Umbilical cord (tissue), 1 donor: ENCODE measurements at regions not wholly inside any gene's neighbourhood (a gene's known extent, or its start where the extent isn't known, plus 50 kb on each side); places are given as distances from the start of the nearest gene placed in this dataset.
"Not testable (repeated sequence)": the region's sequence is repeated elsewhere in the genome, so short reads cannot be mapped to it uniquely, and the experiment has no call there.

Experiments used
- DNase-seq: peaks from one replicate; pipeline ENCODE4 v3.0.0-alpha.2; 2015; ENCODE audit warnings: low spot score

- DNase-seq: no peak
Measured at GRCh38 chr5:89673019-89673418, 736.5 kb downstream of the CETN3 start.

DNA sequence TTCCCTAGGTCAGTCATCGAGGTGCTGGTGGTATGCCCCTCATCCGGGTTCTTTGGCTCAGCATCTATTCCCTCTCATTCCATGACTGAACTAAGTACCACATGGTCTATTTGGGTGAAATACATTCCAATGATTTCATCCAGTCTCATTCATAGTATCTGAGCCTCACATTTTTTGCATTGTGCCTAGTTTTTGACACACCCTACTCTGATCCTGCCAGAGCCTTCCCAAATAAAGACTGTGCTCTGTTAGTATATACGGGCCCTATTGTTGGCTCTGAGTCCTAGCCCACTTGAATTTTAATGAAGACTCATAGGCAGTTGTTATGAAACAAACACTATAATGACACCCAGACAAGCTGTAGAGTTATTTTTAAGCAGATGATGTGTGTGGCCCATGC is 740.7 kb downstream of the CETN3 start:
- no peak for DNase-seq

- peak; percentile 2 for DNase-seq
Measured at GRCh38 chr5:89662499-89662898, 747.1 kb downstream of the CETN3 start.

DNA sequence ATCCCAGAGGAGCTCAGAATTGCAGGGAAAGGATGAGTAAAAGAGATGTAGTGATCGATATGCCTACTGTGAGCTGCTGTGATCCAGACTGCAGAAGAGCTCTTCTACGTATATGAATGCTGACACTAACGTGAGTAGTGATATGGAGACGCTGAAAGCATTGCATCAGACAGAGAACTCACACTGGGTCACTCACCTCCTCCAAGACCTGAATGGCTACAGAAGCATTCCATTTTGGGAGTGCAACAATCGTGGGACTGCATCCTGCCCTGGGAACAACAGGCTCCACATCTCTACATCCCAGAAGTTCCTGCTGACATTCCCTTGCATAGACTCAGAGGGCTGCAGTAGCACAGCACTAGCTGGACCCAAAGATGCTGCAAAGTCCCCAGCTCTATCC is 755.9 kb upstream of the MEF2C start:
- no peak for DNase-seq

DNA sequence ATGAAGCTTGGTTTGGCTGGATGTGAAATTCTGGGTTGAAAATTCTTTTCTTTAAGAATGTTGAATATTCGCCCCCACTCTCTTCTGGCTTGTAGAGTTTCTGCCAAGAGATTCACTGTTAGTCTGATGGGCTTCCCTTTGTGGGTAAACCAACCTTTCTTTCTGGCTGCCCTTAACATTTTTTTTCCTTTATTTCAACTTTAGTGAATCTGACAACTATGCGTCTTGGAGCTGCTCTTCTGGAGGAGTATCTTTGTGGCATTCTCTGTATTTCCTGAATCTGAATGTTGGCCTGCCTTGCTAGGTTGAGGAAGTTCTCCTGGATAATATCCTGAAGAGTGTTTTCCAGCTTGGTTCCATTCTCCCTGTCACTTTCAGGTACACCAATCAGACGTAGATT is 751.2 kb upstream of the MEF2C start:
- not testable (repeated sequence) for DNase-seq

DNA sequence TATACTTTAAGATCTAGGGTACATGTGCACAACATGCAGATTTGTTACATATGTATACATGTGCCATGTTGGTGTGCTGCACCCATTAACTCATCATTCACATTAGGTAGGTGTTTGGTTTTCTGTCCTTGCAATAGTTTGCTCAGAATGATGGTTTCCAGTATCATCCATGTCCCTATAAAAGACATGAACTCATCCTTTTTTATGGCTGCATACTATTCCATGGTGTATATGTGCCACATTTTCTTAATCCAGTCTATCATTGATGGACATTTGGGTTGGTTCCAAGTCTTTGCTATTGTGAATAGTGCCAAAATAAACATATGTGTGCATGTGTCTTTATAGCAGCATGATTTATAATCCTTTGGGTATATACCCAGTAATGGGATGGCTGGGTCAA is 747.1 kb upstream of the MEF2C start:
- DNase-seq: not testable (repeated sequence)

DNA sequence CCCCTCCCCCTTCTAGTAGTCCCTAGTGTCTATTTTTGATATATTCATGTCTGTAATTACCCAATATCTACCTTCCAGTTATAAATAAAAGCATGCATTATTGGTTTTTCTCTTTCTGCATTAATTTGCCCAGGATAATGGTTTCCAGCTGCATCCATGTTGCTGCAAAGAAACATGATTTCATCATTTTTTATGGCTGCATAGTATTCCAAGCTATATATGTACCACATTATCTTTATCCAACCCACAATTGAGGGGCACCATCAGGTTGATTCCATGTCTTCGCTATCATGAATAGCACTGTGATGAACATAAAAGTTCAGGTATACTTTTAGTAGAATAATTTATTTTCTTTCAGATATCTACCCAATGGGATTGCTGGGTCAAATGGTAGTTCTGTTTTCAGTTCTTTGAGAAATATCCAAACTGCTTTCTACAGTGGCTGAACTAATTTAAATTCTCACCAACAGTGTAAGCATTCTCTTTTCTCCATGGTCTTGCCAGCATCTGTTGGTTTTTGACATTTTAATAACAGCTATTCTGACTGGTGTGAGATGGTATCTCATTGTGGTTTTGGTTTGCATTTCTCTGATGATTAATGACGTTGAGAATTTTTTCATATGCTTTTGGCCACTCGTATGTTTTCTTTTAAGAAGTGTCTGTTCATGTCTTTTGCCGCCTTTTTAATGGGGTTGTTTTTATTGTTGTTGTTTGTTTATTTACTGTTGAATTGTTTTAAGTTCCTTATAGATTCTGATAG is 746.1 kb upstream of the MEF2C start:
- DNase-seq: no peak

DNA sequence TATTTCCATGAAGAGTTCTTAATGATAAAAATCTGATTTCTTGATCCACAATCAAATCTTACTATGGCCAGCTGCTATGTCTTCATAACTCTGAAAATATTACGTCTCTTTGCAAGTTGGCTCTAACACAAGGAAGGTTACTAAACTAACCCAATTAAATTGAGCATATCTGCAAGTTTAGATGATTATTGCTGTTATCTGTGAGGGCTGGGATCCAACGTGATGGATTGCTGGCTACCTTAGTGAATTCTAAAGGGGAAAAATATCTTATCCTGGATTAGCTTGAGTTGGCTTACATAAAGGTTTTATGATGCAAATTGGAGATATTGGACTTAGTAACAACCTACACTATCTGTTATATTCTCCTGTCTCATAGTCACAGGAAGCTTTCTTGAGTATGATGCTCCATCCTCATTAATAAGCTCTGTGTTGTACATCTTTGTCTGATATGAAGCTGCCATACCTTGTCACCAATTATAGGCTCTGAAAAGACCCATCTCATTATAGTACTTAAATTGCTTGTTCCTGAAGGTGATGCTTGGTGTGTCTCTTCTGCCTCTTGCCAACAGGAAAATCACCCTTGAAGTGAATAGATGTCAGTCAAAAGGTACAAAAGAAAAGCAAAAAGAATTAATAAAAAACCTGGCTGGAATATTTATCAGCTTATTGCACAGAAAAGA is 733.0 kb upstream of the MEF2C start:
- no peak for DNase-seq

- no peak for DNase-seq
Measured at GRCh38 chr5:89613222-89613956, 730.4 kb upstream of the MEF2C start.

- DNase-seq: no peak
Measured at GRCh38 chr5:89606939-89607534, 724.1 kb upstream of the MEF2C start.

DNA sequence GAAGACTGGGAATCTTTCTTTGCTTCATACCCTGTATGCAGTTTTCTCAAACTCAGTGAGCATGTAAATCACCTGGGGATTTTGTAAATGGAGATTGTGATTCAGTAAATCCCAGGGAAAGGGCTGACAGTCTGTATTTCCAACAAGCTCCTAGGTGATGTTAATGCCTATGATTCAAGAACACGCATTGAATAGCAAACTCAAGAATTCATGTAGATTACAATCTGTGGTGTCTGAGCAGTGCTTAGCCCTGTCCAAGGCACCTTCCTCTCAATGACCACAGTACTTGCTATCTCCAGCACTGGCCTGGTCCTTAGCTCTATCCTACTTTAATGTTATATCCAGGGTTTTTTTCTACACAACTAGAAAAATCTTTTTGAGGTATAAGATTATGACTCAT is 721.4 kb upstream of the MEF2C start:
- DNase-seq: no peak

DNA sequence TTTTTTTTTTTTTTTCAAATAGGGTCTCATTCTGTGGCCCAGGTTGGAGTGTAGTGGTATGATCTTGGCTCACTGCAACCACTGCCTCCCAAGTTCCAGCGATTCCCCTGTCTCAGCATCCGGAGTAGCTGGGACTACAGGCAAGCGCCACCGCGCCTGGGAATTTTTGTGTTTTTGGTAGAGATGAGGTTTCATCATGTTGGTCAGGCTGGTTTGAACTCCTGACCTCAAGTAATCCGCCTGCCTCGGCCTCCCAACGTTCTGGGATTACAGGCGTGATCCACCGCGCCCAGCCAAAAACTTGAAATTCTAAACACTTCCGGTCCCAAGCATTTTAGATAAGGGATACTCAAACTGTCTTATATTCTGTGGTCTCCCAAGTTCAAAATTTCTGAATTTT is 718.9 kb upstream of the MEF2C start:
- DNase-seq: no peak

- DNase-seq: no peak
Measured at GRCh38 chr5:89597878-89598277, 714.9 kb upstream of the MEF2C start.

DNA sequence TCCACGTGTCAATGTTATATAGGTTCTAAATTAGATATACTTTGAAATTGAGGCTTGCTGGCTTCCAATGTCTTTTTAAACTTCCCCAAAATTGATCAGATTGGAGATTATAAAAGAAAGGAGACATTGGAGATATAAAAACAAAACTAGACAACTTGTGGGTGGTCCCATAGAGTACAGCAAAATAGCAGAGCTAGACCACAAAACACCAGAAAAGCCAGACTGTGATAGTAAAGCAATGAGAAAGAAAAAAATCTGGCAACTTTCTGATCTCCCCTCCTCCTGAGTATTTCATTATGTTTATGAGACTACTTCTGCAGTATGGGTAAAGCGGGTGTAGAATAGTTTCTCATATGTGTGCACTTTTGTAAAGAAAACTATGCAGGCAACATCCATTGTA is 713.8 kb upstream of the MEF2C start:
- no peak for DNase-seq

DNA sequence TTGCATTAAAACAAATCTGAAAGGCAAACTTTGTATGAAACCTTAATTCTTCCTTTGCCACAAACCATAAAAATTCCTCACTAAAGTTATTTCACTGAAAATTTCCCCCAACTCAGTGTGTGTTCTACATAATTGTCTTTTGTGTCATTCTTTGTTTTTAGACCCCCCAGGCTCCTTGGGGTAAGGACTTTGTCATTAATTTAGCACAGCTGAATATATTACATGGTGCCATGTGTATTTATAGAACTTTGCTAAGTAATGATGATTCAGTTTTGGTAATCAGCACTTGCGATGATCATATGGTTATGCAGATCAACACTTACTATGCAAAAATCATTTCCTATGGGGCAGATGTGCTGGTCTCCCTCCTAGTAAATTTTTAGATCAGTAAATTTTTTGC is 712.1 kb upstream of the MEF2C start:
- DNase-seq: no peak

GRCh38 chr5:89584339-89584956 is 701.5 kb upstream of the MEF2C start:
- no peak for DNase-seq

DNA sequence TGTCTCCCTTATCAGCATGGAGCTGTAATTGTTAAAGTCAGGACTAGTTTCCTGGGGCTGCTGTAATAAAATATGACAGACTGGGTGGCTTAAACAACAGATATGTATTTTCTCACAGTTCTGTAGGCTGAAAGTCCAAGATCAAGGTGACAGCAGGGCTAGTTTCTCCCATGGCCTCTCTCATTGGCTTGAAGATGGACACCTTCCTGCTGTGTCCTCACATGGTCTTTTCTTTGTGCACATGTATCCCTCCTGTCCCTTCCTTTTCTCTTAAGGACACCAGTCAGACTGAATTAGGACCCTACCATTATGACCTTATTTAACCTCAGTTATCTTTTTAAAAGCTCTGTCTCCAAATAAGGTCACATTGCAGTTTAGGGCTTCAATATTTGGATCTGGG is 700.5 kb upstream of the MEF2C start:
- no peak for DNase-seq

DNA sequence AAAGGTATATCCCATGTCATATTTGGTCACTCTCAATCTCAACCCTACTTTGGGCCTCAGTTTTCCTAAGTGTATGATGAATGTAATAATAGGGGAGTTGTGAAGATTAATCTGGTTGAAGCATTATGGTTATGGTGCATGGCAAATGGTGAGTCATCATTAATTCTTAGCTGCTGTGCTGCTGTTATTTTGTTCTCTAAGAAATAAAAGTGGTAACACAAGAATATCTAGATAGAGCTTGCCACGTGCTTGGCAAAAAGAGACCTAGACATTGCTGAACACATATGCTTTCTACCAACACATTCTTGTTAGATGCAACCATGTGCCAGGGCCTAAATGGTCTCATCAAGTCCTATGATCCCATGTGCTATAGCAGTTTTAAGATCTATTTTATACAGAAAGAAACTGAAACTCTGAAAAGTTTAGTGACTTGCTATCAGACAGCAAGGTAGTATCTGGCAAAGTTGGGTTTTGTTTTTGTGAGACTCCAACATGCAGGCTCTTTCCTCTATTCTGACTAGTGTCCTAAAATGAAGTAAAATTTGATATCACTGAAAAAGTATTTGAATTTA is 699.9 kb upstream of the MEF2C start:
- no peak for DNase-seq

DNA sequence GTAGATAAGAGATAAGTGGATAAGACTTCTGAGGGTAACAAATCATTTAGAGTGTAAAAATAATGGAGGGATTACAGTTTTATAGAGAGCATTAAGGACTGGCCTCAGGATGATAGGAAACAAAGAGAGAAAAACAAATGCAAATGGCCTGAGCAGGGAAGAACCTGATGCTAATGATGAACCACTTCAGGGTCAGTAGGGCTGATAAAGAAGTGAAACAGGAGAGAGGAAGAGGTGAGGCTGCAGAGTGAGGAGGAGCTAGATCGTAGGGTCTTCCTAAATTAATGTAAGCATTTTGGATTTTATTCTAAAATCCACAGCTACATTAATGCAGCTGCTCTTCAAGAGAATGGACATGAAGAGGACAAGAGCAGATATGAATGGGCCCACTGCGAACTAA is 698.0 kb upstream of the MEF2C start:
- DNase-seq: no peak

GRCh38 chr5:89575319-89575718 is 692.3 kb upstream of the MEF2C start:
- DNase-seq: no peak

DNA sequence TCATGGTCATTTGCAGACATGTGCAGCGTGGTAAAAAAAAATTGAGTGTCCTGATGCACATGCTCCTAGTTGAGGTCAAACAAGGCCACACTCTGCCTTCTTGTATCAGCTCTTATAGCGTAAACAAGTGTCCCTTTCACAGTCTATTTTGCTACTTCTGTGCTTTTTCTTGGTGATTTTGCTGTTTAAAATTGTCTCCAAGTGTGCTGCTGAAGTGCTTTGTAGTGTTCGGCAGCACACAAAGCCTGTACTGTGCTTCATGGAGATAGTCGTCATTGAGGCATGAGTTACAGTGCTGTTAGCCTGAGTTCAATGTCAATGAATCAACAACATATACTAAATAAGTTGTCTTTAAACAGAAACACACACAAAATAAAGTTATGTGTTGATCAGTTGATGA is 690.4 kb upstream of the MEF2C start:
- no peak for DNase-seq

DNA sequence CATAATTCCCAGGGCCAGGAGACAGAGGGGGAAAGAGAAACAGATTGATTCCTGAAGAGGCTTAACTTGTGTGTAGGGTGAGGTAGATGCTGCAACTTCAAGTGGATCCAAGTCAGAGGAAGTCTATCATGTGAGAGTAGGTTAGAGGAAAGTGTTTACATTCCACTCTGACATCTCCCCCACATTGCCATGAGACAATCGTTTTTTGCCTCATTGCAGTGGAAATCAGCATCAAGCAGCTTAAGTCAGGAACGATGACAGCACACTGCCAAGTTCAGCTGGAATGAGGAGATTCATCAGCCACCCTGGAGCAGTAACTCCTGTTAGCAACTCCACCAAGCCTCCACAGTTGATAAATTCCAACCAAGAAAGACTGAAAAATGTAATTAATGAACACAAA is 689.7 kb upstream of the MEF2C start:
- DNase-seq: no peak
